ENCODE measurements at regions not wholly inside any gene's neighbourhood (a gene's known extent, or its start where the extent isn't known, plus 50 kb on each side); places are given as distances from the start of the nearest gene placed in this dataset.

DNA sequence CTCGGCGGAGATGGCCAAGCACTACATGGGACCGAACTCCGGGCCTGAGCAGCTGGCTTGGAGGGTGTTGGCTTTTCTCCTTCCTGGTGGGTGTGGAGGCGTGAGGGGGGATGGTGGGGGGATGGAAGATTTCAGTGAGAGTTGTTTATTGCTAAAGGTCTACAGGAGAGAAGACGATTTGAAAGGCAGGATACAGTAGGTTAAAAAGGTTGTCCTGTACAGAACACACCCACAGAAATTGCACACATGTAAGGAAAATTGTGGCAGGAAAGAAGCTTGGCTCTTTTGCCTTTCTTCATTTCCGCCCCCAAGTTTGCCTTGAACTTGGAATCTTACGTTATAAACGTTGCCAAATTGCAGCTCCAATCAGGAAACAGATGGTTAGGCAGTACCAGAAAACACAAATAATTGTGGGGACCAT is 74.1 kb upstream of the STOX2 start:
- Histone ChIP-seq H3K4me3 (ENCODE audit: insufficient read depth, low read length, poor library complexity, severe bottlenecking) (no peak overlapping the region), H4K20me1 (ENCODE audit: low read depth, low read length) (no peaks in the 10 kb centered on the region), H2AFZ (ENCODE audit: low read depth, low read length, severe bottlenecking) (no peak overlapping the region), H3K27me3 (ENCODE audit: low read length) (no peaks in the 10 kb centered on the region), H3K9ac (ENCODE audit: low read length) (no peak overlapping the region), H3K79me2 (ENCODE audit: insufficient read depth, low read length) (no peaks in the 10 kb centered on the region), H3K4me2 (ENCODE audit: low read depth, low read length, poor library complexity, severe bottlenecking) (no peak overlapping the region), H3F3A (ENCODE audit: insufficient read depth) (no peaks in the 10 kb centered on the region), H3K9me3 (ENCODE audit: insufficient read depth, low read length) (no peaks in the 10 kb centered on the region), H3K27ac (ENCODE audit: low read depth, low read length) (no peak overlapping the region), H3K9me2 (replicated peaks; ENCODE audit: insufficient read depth, low read length) (no peaks in the 10 kb centered on the region), H3K36me3 (ENCODE audit: low read length) (no peaks in the 10 kb centered on the region)
- no peak for TF ChIP-seq EZH2phosphoT487 (conservative IDR thresholded peaks at IDR 0.05; ENCODE audit: low read length)
- TF ChIP-seq, protein P1, sequence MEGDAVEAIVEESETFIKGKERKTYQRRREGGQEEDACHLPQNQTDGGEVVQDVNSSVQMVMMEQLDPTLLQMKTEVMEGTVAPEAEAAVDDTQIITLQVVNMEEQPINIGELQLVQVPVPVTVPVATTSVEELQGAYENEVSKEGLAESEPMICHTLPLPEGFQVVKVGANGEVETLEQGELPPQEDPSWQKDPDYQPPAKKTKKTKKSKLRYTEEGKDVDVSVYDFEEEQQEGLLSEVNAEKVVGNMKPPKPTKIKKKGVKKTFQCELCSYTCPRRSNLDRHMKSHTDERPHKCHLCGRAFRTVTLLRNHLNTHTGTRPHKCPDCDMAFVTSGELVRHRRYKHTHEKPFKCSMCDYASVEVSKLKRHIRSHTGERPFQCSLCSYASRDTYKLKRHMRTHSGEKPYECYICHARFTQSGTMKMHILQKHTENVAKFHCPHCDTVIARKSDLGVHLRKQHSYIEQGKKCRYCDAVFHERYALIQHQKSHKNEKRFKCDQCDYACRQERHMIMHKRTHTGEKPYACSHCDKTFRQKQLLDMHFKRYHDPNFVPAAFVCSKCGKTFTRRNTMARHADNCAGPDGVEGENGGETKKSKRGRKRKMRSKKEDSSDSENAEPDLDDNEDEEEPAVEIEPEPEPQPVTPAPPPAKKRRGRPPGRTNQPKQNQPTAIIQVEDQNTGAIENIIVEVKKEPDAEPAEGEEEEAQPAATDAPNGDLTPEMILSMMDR (IDR thresholded peaks at IDR 0.05; ENCODE audit: insufficient read depth, low read length, poor library complexity, severe bottlenecking) = no peak

DNA sequence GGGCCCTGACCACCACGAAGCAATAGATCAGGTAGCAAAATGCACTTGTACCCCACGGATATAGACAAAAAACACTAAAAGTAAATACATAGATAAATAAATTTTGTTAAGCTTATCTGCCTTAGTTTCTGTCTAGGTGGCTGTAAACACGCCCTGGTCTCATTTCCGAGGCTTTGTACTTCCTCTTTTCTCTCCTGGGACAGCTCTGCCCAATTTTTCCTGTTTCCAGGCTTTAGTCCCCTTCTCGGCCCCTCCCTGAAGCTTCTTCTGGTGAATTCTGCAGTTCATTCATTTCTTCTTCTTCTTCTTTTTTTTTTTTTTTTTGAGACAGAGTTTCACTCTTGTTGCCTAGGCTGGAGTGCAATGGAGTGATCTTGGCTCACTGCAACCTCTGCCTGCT is 73.4 kb upstream of the STOX2 start:
- Histone ChIP-seq H4K20me1 (ENCODE audit: low read depth, low read length) (no peaks in the 10 kb centered on the region), H3K9me2 (replicated peaks; ENCODE audit: insufficient read depth, low read length) (no peaks in the 10 kb centered on the region), H3K4me3 (ENCODE audit: insufficient read depth, low read length, poor library complexity, severe bottlenecking) (no peak overlapping the region), H2AFZ (ENCODE audit: low read depth, low read length, severe bottlenecking) (no peak overlapping the region), H3K4me2 (ENCODE audit: low read depth, low read length, poor library complexity, severe bottlenecking) (no peak overlapping the region), H3K9ac (ENCODE audit: low read length) (no peak overlapping the region), H3K9me3 (ENCODE audit: insufficient read depth, low read length) (no peaks in the 10 kb centered on the region), H3K79me2 (ENCODE audit: insufficient read depth, low read length) (no peaks in the 10 kb centered on the region), H3K27me3 (ENCODE audit: low read length) (no peaks in the 10 kb centered on the region), H3K27ac (ENCODE audit: low read depth, low read length) (no peak overlapping the region), H3K36me3 (ENCODE audit: low read length) (no peaks in the 10 kb centered on the region), H3F3A (ENCODE audit: insufficient read depth) (no peaks in the 10 kb centered on the region)
- TF ChIP-seq, protein P1 (IDR thresholded peaks at IDR 0.05; ENCODE audit: insufficient read depth, low read length, poor library complexity, severe bottlenecking) = no peak
- TF ChIP-seq EZH2phosphoT487 (conservative IDR thresholded peaks at IDR 0.05; ENCODE audit: low read length) = no peak

GRCh38 chr4:183832776-183833450 is 72.2 kb upstream of the STOX2 start:
- Histone ChIP-seq H3K27ac (ENCODE audit: low read depth, low read length) (no peak overlapping the region), H2AFZ (ENCODE audit: low read depth, low read length, severe bottlenecking) (no peak overlapping the region), H3K4me3 (ENCODE audit: insufficient read depth, low read length, poor library complexity, severe bottlenecking) (no peak overlapping the region), H4K20me1 (ENCODE audit: low read depth, low read length) (no peaks in the 10 kb centered on the region), H3K9me3 (ENCODE audit: insufficient read depth, low read length) (no peaks in the 10 kb centered on the region), H3K36me3 (ENCODE audit: low read length) (no peaks in the 10 kb centered on the region), H3K27me3 (ENCODE audit: low read length) (no peaks in the 10 kb centered on the region), H3F3A (ENCODE audit: insufficient read depth) (no peaks in the 10 kb centered on the region), H3K79me2 (ENCODE audit: insufficient read depth, low read length) (no peaks in the 10 kb centered on the region), H3K9ac (ENCODE audit: low read length) (no peak overlapping the region), H3K4me2 (ENCODE audit: low read depth, low read length, poor library complexity, severe bottlenecking) (no peak overlapping the region), H3K9me2 (replicated peaks; ENCODE audit: insufficient read depth, low read length) (no peaks in the 10 kb centered on the region)
- TF ChIP-seq, protein P1 (IDR thresholded peaks at IDR 0.05; ENCODE audit: insufficient read depth, low read length, poor library complexity, severe bottlenecking) = no peak
- no peak for TF ChIP-seq EZH2phosphoT487 (conservative IDR thresholded peaks at IDR 0.05; ENCODE audit: low read length)
